Gastroesophageal sphincter (tissue), 3 donors: ENCODE measurements at regions not wholly inside any gene's neighbourhood (a gene's known extent, or its start where the extent isn't known, plus 50 kb on each side); places are given as distances from the start of the nearest gene placed in this dataset.

Experiments
- EP300 ChIP-seq: sonication (generic); formaldehyde crosslinking; IDR thresholded peaks from one replicate; pipeline ENCODE4 v1.6.1; 2017; ENCODE audit warnings: antibody characterized with exemption, mild to moderate bottlenecking
- POLR2A ChIP-seq, 2 donors: fragments of 450-650 bp; IDR thresholded peaks; one replicate each; pipeline ENCODE4 v1.6.1; 2017; ENCODE audit warnings: antibody characterized with exemption in 2 of 2, mild to moderate bottlenecking in 2 of 2, moderate library complexity in 1 of 2
- TF ChIP-seq, protein P1 (sequence below), 4 experiments: fragments of 200-600 bp in 2 of 4; fragments of 450-650 bp in 2 of 4; sonication (generic) in 1 of 4; IDR thresholded peaks; one replicate each; pipeline ENCODE4 v1.5.1; 2017 to 2019; ENCODE audit warnings: antibody characterized with exemption in 4 of 4, mild to moderate bottlenecking in 2 of 4, moderate library complexity in 2 of 4

DNA sequence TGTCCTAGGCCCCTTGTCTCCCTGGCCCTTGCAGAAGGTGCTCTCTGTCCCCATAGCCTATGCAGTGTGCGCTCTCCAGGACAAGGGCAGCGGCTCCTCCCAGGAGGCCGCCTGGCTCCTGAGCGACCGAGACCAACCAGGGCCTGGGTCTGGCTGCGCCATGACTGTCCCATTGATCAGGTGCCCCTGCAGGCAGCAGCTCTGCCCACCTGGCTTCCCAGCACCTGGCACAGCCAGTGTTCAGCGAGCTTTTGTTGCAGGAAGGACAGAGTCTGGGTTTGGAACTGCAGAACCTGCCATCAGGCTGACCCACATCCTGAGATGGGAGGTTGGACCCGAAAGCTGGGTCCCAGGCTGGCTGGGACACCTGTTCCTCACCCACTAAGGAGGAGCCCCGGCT is 1001.1 kb downstream of the BRD1 start:
- TF ChIP-seq, protein P1, sequence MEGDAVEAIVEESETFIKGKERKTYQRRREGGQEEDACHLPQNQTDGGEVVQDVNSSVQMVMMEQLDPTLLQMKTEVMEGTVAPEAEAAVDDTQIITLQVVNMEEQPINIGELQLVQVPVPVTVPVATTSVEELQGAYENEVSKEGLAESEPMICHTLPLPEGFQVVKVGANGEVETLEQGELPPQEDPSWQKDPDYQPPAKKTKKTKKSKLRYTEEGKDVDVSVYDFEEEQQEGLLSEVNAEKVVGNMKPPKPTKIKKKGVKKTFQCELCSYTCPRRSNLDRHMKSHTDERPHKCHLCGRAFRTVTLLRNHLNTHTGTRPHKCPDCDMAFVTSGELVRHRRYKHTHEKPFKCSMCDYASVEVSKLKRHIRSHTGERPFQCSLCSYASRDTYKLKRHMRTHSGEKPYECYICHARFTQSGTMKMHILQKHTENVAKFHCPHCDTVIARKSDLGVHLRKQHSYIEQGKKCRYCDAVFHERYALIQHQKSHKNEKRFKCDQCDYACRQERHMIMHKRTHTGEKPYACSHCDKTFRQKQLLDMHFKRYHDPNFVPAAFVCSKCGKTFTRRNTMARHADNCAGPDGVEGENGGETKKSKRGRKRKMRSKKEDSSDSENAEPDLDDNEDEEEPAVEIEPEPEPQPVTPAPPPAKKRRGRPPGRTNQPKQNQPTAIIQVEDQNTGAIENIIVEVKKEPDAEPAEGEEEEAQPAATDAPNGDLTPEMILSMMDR (IDR thresholded peaks at IDR 0.05) = no peak
- TF ChIP-seq POLR2A (IDR thresholded peaks at IDR 0.05) (no peak), EP300 (no peak)
